B cell (primary cell): ENCODE measurements at regions not wholly inside any gene's neighbourhood (a gene's known extent, or its start where the extent isn't known, plus 50 kb on each side); places are given as distances from the start of the nearest gene placed in this dataset.
"Not testable (repeated sequence)": the region's sequence is repeated elsewhere in the genome, so short reads cannot be mapped to it uniquely, and the experiment has no call there.

Experiments
- ATAC-seq: fragments of 200-7000 bp; cut with Tn5 transposase; one replicate; pipeline ENCODE4 v1.10.0; 2021; ENCODE audit warnings: low read depth, mild to moderate bottlenecking, moderate number of reproducible peaks, moderate library complexity
- CTCF ChIA-PET: fragments of 350-600 bp; sonication (Branson Sonifier 250); formaldehyde crosslinking; loops from one replicate; lab custom pipeline; 2021; ENCODE audit warnings: antibody characterized with exemption, inconsistent platforms; lab: Charles Lee
- POLR2A ChIA-PET: fragments of 350-600 bp; sonication (Branson Sonifier 250); formaldehyde crosslinking; loops from one replicate; lab custom pipeline; 2021; ENCODE audit warnings: antibody characterized with exemption; lab: Charles Lee
- DNase-seq: peaks from one replicate; pipeline ENCODE4 v3.0.0; 2013
- H2AFZ ChIP-seq: 2 replicates; pipeline ENCODE4 v1.6.1; 2012; ENCODE audit warnings: mild to moderate bottlenecking, low read depth, low read length; ENCODE audit not compliant: insufficient read depth, poor library complexity, severe bottlenecking
- H3K27ac ChIP-seq, 2 donors: 1 replicate in 1 of 2; 2 replicates in 1 of 2; pipeline ENCODE4 v1.5.1; 2012 to 2013; ENCODE audit warnings: low read length in 2 of 2, mild to moderate bottlenecking in 2 of 2, moderate library complexity in 1 of 2
- H3K27me3 ChIP-seq, 4 experiments: fragments of 200-600 bp in 1 of 4; sonication (generic) in 1 of 4; replicated peaks in 1 of 4; 1 replicate in 2 of 4; 2 replicates in 2 of 4; pipeline versions ENCODE4 v1.6.1 to v1.7.0; 2013 to 2016; ENCODE audit warnings: low read length in 3 of 4, mild to moderate bottlenecking in 2 of 4, mixed read lengths in 1 of 4, moderate library complexity in 1 of 4; ENCODE audit not compliant: insufficient read depth in 4 of 4, control insufficient read depth in 3 of 4; ENCODE audit errors: control extremely low read depth in 1 of 4
- H3K36me3 ChIP-seq, 2 experiments: replicated peaks in 1 of 2; 1 replicate in 1 of 2; 2 replicates in 1 of 2; pipeline versions ENCODE4 v1.6.1 to v1.7.1; 2013; ENCODE audit warnings: low read length in 1 of 2; ENCODE audit not compliant: insufficient read depth in 2 of 2, control insufficient read depth in 1 of 2; ENCODE audit errors: control extremely low read depth in 1 of 2, extremely low read depth in 1 of 2
- H3K4me1 ChIP-seq, 2 donors: fragments of 200-600 bp in 1 of 2; sonication (generic) in 1 of 2; 1 replicate in 1 of 2; 2 replicates in 1 of 2; pipeline versions ENCODE4 v1.5.1 to v1.6.1; 2013 to 2017; ENCODE audit warnings: low read length in 2 of 2; ENCODE audit not compliant: control insufficient read depth in 2 of 2, insufficient read depth in 2 of 2
- H3K4me2 ChIP-seq: replicated peaks from 2 replicates; pipeline ENCODE3; 2012; ENCODE audit warnings: mild to moderate bottlenecking, low read depth, low read length; ENCODE audit not compliant: poor library complexity, severe bottlenecking
- H3K4me3 ChIP-seq, 5 experiments: fragments of 200-600 bp in 1 of 5; sonication (generic) in 1 of 5; 1 replicate in 3 of 5; 2 replicates in 2 of 5; pipeline versions ENCODE4 v1.5.1 to v1.7.0; 2011 to 2016; ENCODE audit warnings: low read length in 4 of 5, mild to moderate bottlenecking in 4 of 5, low read depth in 2 of 5, control low read depth in 1 of 5, moderate library complexity in 1 of 5; ENCODE audit not compliant: insufficient read depth in 1 of 5; ENCODE audit errors: control extremely low read depth in 1 of 5, extremely low read depth in 1 of 5
- H3K79me2 ChIP-seq: fragments of 200-600 bp; sonication (generic); one replicate; pipeline ENCODE4 v1.6.0; 2016; ENCODE audit warnings: low read length; ENCODE audit not compliant: control insufficient read depth, insufficient read depth
- H3K9ac ChIP-seq: fragments of 200-600 bp; sonication (generic); 2 replicates; pipeline ENCODE4 v1.6.1; 2017; ENCODE audit warnings: mild to moderate bottlenecking, low read length, moderate library complexity
- H3K9me3 ChIP-seq, 3 donors: one replicate each; pipeline versions ENCODE4 v1.6.1 to v1.7.1; 2013; ENCODE audit warnings: low read length in 2 of 3; ENCODE audit not compliant: control insufficient read depth in 2 of 3, insufficient read depth in 1 of 3; ENCODE audit errors: control extremely low read depth in 1 of 3
- H4K20me1 ChIP-seq: 2 replicates; pipeline ENCODE4 v1.6.0; 2012; ENCODE audit warnings: mild to moderate bottlenecking, low read length; ENCODE audit not compliant: insufficient read depth, control insufficient read depth, poor library complexity, severe bottlenecking
- H3K27ac Mint-ChIP-seq: one replicate; pipeline ENCODE4 v1.8.0; 2021; ENCODE audit warnings: mixed read lengths
- H3K27me3 Mint-ChIP-seq: one replicate; pipeline ENCODE4 v1.8.0; 2021; ENCODE audit warnings: mixed read lengths
- H3K4me1 Mint-ChIP-seq: one replicate; pipeline ENCODE4 v1.8.0; 2021; ENCODE audit warnings: mixed read lengths
- H3K4me3 Mint-ChIP-seq: one replicate; pipeline ENCODE4 v1.8.0; 2021; ENCODE audit warnings: mixed read lengths
- H3K9me3 Mint-ChIP-seq: one replicate; pipeline ENCODE4 v1.8.0; 2022; ENCODE audit warnings: mixed read lengths; ENCODE audit not compliant: insufficient read depth
- CTCF ChIP-seq: fragments of 200-600 bp; IDR thresholded peaks from one replicate; pipeline ENCODE4 v1.8.0; 2022; ENCODE audit warnings: antibody characterized with exemption, mild to moderate bottlenecking
- EZH2 ChIP-seq: IDR thresholded peaks from 2 replicates; pipeline ENCODE4 v1.6.1; 2012; ENCODE audit warnings: borderline replicate concordance, low read depth, mild to moderate bottlenecking, moderate library complexity, low read length; ENCODE audit not compliant: insufficient read depth, poor library complexity, severe bottlenecking
- WGBS: methylation state at CpG from one replicate; pipeline ENCODE4 v1.1.5; 2013; ENCODE audit warnings: missing lambda C conversion rate; ENCODE audit not compliant: insufficient coverage; 5-methylcytosine and 5-hydroxymethylcytosine counted together
- intact Hi-C: fragments of 100-400 bp; cut with micrococcal nuclease; formaldehyde crosslinking; loops from one replicate; pipeline ENCODE4 v1.10.0; 2022

GRCh38 chr11:24412722-24413121 is 84.1 kb upstream of the LUZP2 start:
- ATAC-seq (no peak), DNase-seq (no peak)
- WGBS: 83% methylated on average over 1 of the region's 2 CpGs
- no peak overlapping the region for H3K9ac ChIP-seq
- no peak overlapping the region for H3K4me3 ChIP-seq
- H3K4me3 Mint-ChIP-seq: no peak overlapping the region
- TF ChIP-seq CTCF (no peak), EZH2 (no peak)
- H3K4me1 Mint-ChIP-seq: no peaks in the 10 kb centered on the region
- intact Hi-C loops: no loop called here
- H3K27ac ChIP-seq: no peak overlapping the region
- H3K9me3 Mint-ChIP-seq: no peaks in the 10 kb centered on the region
- H3K27me3 Mint-ChIP-seq: no peaks in the 10 kb centered on the region
- H3K27me3 ChIP-seq: no peaks in the 10 kb centered on the region
- no peaks in the 10 kb centered on the region for H4K20me1 ChIP-seq
- no peaks in the 10 kb centered on the region for H3K4me1 ChIP-seq
- ChIA-PET CTCF (no interaction called here), POLR2A (no interaction called here)
- H3K9me3 ChIP-seq: peaks cover 0 to 7% (median 0%) of the 10 kb centered on the region in 3 donors
- no peaks in the 10 kb centered on the region for H3K79me2 ChIP-seq
- no peak overlapping the region for H3K27ac Mint-ChIP-seq
- no peak overlapping the region for H3K4me2 ChIP-seq
- no peak overlapping the region for H2AFZ ChIP-seq
- no peaks in the 10 kb centered on the region for H3K36me3 ChIP-seq

DNA sequence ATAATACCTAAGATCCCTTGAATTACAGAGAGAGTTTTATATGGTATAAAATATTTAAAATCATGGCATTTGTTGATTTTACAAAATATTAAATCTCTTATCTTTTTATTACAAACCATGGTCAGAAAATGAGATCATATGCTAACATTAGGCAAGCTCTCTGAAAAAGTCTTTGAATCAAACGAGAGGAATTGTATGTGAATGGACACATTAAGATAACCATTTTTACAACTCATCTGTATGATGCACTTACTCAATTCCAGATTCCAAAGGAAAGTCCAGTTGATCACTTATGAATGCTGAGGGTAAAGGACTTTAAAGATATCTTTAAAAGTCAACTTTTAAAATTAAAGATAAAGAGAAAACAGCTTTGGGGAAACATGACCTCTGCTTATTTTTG is 83.5 kb upstream of the LUZP2 start:
- Histone ChIP-seq H3K36me3 (no peaks in the 10 kb centered on the region), H3K79me2 (no peaks in the 10 kb centered on the region), H3K9me3 (peaks cover 0 to 7% (median 0%) of the 10 kb centered on the region in 3 donors), H3K4me3 (no peak overlapping the region), H3K4me1 (no peaks in the 10 kb centered on the region), H3K9ac (no peak overlapping the region), H2AFZ (no peak overlapping the region), H3K4me2 (no peak overlapping the region), H3K27ac (no peak overlapping the region), H3K27me3 (no peaks in the 10 kb centered on the region), H4K20me1 (no peaks in the 10 kb centered on the region)
- TF ChIP-seq CTCF: no peak
- TF ChIP-seq EZH2: no peak
- Mint-ChIP-seq H3K9me3 (no peaks in the 10 kb centered on the region), H3K27me3 (no peaks in the 10 kb centered on the region), H3K4me3 (no peak overlapping the region), H3K4me1 (no peaks in the 10 kb centered on the region), H3K27ac (no peak overlapping the region)
- WGBS: no CpG with 5 or more reads among the region's 1 CpG
- CTCF ChIA-PET: no interaction called here
- DNase-seq: no peak
- no peak for ATAC-seq
- intact Hi-C loops: no loop called here
- POLR2A ChIA-PET: no interaction called here

- H3K36me3 ChIP-seq, H3K27me3 ChIP-seq, H3K79me2 ChIP-seq, ATAC-seq, intact Hi-C loops, H3K27ac Mint-ChIP-seq, H3K4me3 Mint-ChIP-seq, H3K4me1 Mint-ChIP-seq, CTCF ChIA-PET, H2AFZ ChIP-seq, H3K9me3 Mint-ChIP-seq, H3K4me2 ChIP-seq, H3K4me3 ChIP-seq, H3K9me3 ChIP-seq, H3K4me1 ChIP-seq, H4K20me1 ChIP-seq, H3K27ac ChIP-seq, H3K27me3 Mint-ChIP-seq, POLR2A ChIA-PET, DNase-seq, H3K9ac ChIP-seq: not testable (repeated sequence)
- 96% methylated on average over 29 of the region's 34 CpGs for WGBS
Observed at GRCh38 chr11:24415955-24416636, 80.8 kb upstream of the LUZP2 start.
